Adrenal gland (tissue), 9 donors: ENCODE measurements at regions not wholly inside any gene's neighbourhood (a gene's known extent, or its start where the extent isn't known, plus 50 kb on each side); places are given as distances from the start of the nearest gene placed in this dataset.

ENCODE experiments used
- DNase-seq, 7 donors: peaks; one replicate each; pipeline ENCODE4 v3.0.0-alpha.2; 2019 to 2020
- H3K27ac ChIP-seq, 5 donors: fragments of 200-600 bp; sonication (generic) in 4 of 5; 1 replicate in 3 of 5; 2 replicates in 2 of 5; pipeline versions ENCODE4 v1.5.1 to v1.8.0; 2016 to 2020; ENCODE audit warnings: mild to moderate bottlenecking in 1 of 5
- H3K27me3 ChIP-seq: fragments of 200-600 bp; 2 replicates; pipeline ENCODE4 v1.8.0; 2021
- H3K36me3 ChIP-seq, 2 donors: fragments of 200-600 bp; replicated peaks in 1 of 2; 1 replicate in 1 of 2; 2 replicates in 1 of 2; pipeline versions ENCODE4 v1.5.1 to v1.8.0; 2018 to 2022
- H3K4me1 ChIP-seq, 2 donors: fragments of 200-600 bp; replicated peaks in 1 of 2; 1 replicate in 1 of 2; 2 replicates in 1 of 2; pipeline versions ENCODE4 v1.5.1 to v1.8.0; 2018 to 2021
- H3K4me3 ChIP-seq, 4 donors: fragments of 200-600 bp; sonication (generic) in 3 of 4; one replicate each; pipeline ENCODE4 v1.5.1; 2016 to 2018
- H3K9me3 ChIP-seq, 3 donors: fragments of 200-600 bp; sonication (generic) in 1 of 3; replicated peaks in 1 of 3; 1 replicate in 2 of 3; 2 replicates in 1 of 3; pipeline versions ENCODE4 v1.5.1 to v1.8.0; 2016 to 2021
- CTCF ChIP-seq, 6 experiments: fragments of 450-650 bp in 4 of 6; fragments of 200-600 bp in 2 of 6; sonication (generic) in 1 of 6; IDR thresholded peaks; 1 replicate in 5 of 6; 2 replicates in 1 of 6; pipeline versions ENCODE4 v1.5.1 to v1.8.0; 2016 to 2021; ENCODE audit warnings: antibody characterized with exemption in 6 of 6, mild to moderate bottlenecking in 2 of 6, moderate library complexity in 1 of 6
- POLR2A ChIP-seq, 2 donors: fragments of 450-650 bp; IDR thresholded peaks; one replicate each; pipeline ENCODE4 v1.6.1; 2017; ENCODE audit warnings: antibody characterized with exemption in 2 of 2, mild to moderate bottlenecking in 2 of 2, moderate library complexity in 1 of 2
- WGBS, 4 donors: extraction: QIAGEN DNeasy Blood & Tissue Kit in 2 of 4; methylation state at CpG; one replicate each; pipeline versions ENCODE4 v1.1.5 to v1.1.7; 2013 to 2017; 5-methylcytosine and 5-hydroxymethylcytosine counted together
- intact Hi-C, 2 donors: fragments of 100-400 bp; cut with DNase I; formaldehyde crosslinking; loops; one replicate each; pipeline versions ENCODE4 v1.14.1 to v1.15.0; 2022 to 2023
- donor health status: healthy with polysubstance abuse.
- donor health status: Bipolar disorder and iron deficiency.
- donor health status: DM: yes; HTN: yes; CAD: no.
- donor health status: DM: no; HTN: no; CAD: no.
- donor health status: DM: no; HTN: no; CAD: no.

GRCh38 chr14:94689218-94689984 lies 77.2 kb downstream of the SERPINA3 start:
- H3K27me3 ChIP-seq, result no peaks in the 10 kb centered on the region
- 17 to 28% (median 24%) methylated on average over 15 to 35 of the region's 35 CpGs for WGBS, 4 donors
- intact Hi-C loops, result loop anchor here in 1 of 2 donors (5.0 to 10.0 kb wide), 4 partner anchors 145 to 505 kb away; no protein-coding TSS in a partner anchor
- DNase-seq, result peak; percentile 38 to 78 (median 64)
- peak; percentile 76 to 98 (median 90) for TF ChIP-seq CTCF (IDR thresholded peaks at IDR 0.05)
- no peak for TF ChIP-seq POLR2A (IDR thresholded peaks at IDR 0.05)
- peak overlapping the region in 1 of 4 donors; percentile 17 for H3K4me3 ChIP-seq
- H3K4me1 ChIP-seq, result peaks cover 0 to 7% of the 10 kb centered on the region in 2 donors
- no peak overlapping the region for H3K27ac ChIP-seq
- H3K9me3 ChIP-seq, result no peaks in the 10 kb centered on the region
- H3K36me3 ChIP-seq, result no peaks in the 10 kb centered on the region

- Histone ChIP-seq H3K9me3 (no peaks in the 10 kb centered on the region), H3K36me3 (no peaks in the 10 kb centered on the region), H3K4me1 (peaks cover 0 to 7% of the 10 kb centered on the region in 2 donors), H3K27me3 (no peaks in the 10 kb centered on the region), H3K27ac (no peak overlapping the region), H3K4me3 (no peak overlapping the region)
- WGBS, 4 donors, result 71 to 84% (median 81%) methylated on average over 6 to 13 of the region's 13 CpGs
- intact Hi-C loops, result loop anchor here in 1 of 2 donors (5.0 to 10.0 kb wide), 4 partner anchors 142 to 508 kb away; no protein-coding TSS in a partner anchor
- DNase-seq, result no peak
- TF ChIP-seq CTCF (IDR thresholded peaks at IDR 0.05) (no peak), POLR2A (IDR thresholded peaks at IDR 0.05) (no peak)
Observed at GRCh38 chr14:94686511-94687160, 74.4 kb downstream of the SERPINA3 start.

GRCh38 chr14:94685681-94686485 lies 73.7 kb downstream of the SERPINA3 start:
- no peak overlapping the region for H3K4me3 ChIP-seq
- H3K9me3 ChIP-seq, result no peaks in the 10 kb centered on the region
- DNase-seq, result no peak
- 76 to 89% (median 81%) methylated on average over 6 to 9 of the region's 9 CpGs for WGBS, 4 donors
- intact Hi-C loops, result loop anchor here in 1 of 2 donors (5.0 to 10.0 kb wide), 4 partner anchors 141 to 509 kb away; no protein-coding TSS in a partner anchor
- no peak overlapping the region for H3K27ac ChIP-seq
- H3K4me1 ChIP-seq, result peaks cover 0 to 7% of the 10 kb centered on the region in 2 donors
- TF ChIP-seq CTCF (IDR thresholded peaks at IDR 0.05) (no peak), POLR2A (IDR thresholded peaks at IDR 0.05) (no peak)
- no peaks in the 10 kb centered on the region for H3K36me3 ChIP-seq
- no peaks in the 10 kb centered on the region for H3K27me3 ChIP-seq
